ENCODE measurements at regions not wholly inside any gene's neighbourhood (a gene's known extent, or its start where the extent isn't known, plus 50 kb on each side); places are given as distances from the start of the nearest gene placed in this dataset.

GRCh38 chr21:41597227-41597626 is 89.3 kb upstream of the TMPRSS2 start:
- no peak for TF ChIP-seq POLR2A (IDR thresholded peaks at IDR 0.05)
- no peak for TF ChIP-seq POLR2AphosphoS5 (IDR thresholded peaks at IDR 0.05)
